ENCODE measurements at regions not wholly inside any gene's neighbourhood (a gene's known extent, or its start where the extent isn't known, plus 50 kb on each side); places are given as distances from the start of the nearest gene placed in this dataset.

DNA sequence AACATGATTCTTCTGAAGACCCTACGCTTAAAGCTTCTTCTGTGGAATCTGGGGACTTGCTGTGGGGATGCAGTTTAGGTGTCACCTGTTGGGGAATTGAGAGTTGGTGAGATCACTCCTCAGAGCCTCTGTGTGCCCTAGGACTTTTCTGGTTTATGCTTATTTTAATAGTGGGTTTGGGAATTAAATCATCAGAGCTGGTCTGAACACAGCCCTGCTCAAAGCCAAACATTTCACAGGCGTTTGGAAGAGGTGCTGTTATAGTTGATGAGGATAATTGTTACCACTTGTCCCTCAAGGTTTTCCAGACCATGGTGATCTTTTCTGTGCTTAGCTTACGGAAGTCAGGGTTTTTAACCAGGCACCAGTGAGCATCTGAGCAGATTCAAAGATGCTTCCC lies 106.1 kb downstream of the EBLN1 start:
- H3K27me3 ChIP-seq: no peaks in the 10 kb centered on the region
- DNase-seq: no peak
- H3K36me3 ChIP-seq: no peaks in the 10 kb centered on the region
- no peak overlapping the region for H3K4me3 ChIP-seq
- H3K27ac ChIP-seq: no peak overlapping the region
- H3K4me1 ChIP-seq: peaks cover 0 to 12% (median 2%) of the 10 kb centered on the region in 4 donors
- intact Hi-C loops (cut with DNase I): no loop called here
- TF ChIP-seq POLR2A (IDR thresholded peaks at IDR 0.05) (no peak), EP300 (IDR thresholded peaks at IDR 0.05) (no peak), POLR2AphosphoS5 (IDR thresholded peaks at IDR 0.05) (no peak)
- TF ChIP-seq, protein P1, sequence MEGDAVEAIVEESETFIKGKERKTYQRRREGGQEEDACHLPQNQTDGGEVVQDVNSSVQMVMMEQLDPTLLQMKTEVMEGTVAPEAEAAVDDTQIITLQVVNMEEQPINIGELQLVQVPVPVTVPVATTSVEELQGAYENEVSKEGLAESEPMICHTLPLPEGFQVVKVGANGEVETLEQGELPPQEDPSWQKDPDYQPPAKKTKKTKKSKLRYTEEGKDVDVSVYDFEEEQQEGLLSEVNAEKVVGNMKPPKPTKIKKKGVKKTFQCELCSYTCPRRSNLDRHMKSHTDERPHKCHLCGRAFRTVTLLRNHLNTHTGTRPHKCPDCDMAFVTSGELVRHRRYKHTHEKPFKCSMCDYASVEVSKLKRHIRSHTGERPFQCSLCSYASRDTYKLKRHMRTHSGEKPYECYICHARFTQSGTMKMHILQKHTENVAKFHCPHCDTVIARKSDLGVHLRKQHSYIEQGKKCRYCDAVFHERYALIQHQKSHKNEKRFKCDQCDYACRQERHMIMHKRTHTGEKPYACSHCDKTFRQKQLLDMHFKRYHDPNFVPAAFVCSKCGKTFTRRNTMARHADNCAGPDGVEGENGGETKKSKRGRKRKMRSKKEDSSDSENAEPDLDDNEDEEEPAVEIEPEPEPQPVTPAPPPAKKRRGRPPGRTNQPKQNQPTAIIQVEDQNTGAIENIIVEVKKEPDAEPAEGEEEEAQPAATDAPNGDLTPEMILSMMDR (IDR thresholded peaks at IDR 0.05): no peak
- no peaks in the 10 kb centered on the region for H3K9me3 ChIP-seq
- 40 to 78% methylated on average over 3 of the region's 3 CpGs for WGBS, 2 donors

DNA sequence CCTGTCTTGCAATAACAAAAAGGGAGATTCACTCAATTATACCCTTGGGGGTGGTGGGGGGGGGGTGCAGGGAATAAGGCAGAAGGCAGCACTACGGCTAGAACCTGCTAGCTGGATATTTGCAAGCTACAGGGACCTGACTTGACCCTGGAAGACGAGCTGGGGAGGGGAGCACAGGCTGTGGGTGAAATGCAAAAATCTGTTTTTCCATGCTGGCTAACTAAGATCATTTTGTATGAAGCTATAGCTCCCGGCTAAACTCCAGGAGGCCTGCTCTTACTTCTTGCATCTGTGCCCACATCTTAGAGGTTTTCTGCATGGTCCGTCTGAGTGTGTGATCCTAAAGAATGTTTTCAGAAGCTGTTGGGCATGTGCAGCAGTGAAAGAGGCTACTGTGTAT lies 106.6 kb downstream of the EBLN1 start:
- intact Hi-C loops (cut with DNase I): no loop called here
- TF ChIP-seq, protein P1 (IDR thresholded peaks at IDR 0.05): no peak
- TF ChIP-seq POLR2A (IDR thresholded peaks at IDR 0.05) (no peak), POLR2AphosphoS5 (IDR thresholded peaks at IDR 0.05) (no peak), EP300 (IDR thresholded peaks at IDR 0.05) (no peak)
- H3K27ac ChIP-seq: no peak overlapping the region
- no peaks in the 10 kb centered on the region for H3K9me3 ChIP-seq
- no peak overlapping the region for H3K4me3 ChIP-seq
- peaks cover 0 to 12% (median 2%) of the 10 kb centered on the region in 4 donors for H3K4me1 ChIP-seq
- WGBS, 2 donors: 49 to 69% methylated on average over 4 of the region's 4 CpGs
- H3K27me3 ChIP-seq: no peaks in the 10 kb centered on the region
- no peaks in the 10 kb centered on the region for H3K36me3 ChIP-seq
- DNase-seq: no peak

DNA sequence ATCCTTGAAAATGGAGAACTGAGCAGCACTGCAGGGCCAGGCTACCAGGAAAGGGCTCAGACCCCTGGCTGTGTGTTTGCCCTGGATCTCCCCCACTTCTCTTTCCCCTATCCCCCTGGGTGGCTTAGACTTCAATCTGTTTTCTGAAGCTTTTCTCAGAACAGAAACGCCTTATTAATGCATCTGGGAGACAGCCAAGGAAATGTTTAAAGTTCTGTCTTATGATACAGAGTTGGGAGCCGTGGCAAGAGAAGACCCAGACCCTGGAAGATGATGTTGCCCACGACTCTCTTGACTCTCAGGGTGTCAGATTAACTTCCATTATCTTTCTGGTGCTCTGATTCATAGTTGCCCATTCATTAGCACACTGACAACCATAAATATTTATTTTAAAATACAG lies 107.1 kb downstream of the EBLN1 start:
- Histone ChIP-seq H3K4me1 (peaks cover 0 to 12% (median 2%) of the 10 kb centered on the region in 4 donors), H3K27ac (no peak overlapping the region), H3K4me3 (no peak overlapping the region), H3K27me3 (no peaks in the 10 kb centered on the region), H3K9me3 (no peaks in the 10 kb centered on the region), H3K36me3 (no peaks in the 10 kb centered on the region)
- 25 to 56% methylated on average over 3 of the region's 3 CpGs for WGBS, 2 donors
- intact Hi-C loops (cut with DNase I): no loop called here
- TF ChIP-seq, protein P1 (IDR thresholded peaks at IDR 0.05): no peak
- TF ChIP-seq POLR2A (IDR thresholded peaks at IDR 0.05) (no peak), POLR2AphosphoS5 (IDR thresholded peaks at IDR 0.05) (no peak), EP300 (IDR thresholded peaks at IDR 0.05) (no peak)
- no peak for DNase-seq

DNA sequence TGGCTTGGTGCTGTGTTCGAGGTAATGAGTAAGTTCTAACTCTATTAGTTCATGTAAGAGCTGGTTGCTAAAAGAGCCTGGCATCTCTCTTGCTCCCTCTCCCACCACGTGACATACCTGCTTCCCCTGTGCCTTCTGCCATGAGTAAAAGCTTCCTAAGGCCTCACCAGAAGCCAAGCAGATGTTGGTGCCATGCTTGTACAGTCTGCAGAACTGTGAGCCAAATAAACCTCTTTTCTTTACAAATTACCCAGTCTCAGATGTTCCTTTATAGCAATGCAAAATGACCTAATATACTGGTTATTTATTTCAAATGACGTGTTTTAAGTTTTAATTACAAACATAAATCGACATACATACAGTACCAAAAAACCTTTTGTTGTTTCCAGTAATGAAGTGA lies 101.7 kb upstream of the DNAJC1 start:
- Histone ChIP-seq H3K4me1 (no peaks in the 10 kb centered on the region), H3K27me3 (no peaks in the 10 kb centered on the region), H3K4me3 (no peak overlapping the region), H3K27ac (no peak overlapping the region), H3K9me3 (no peaks in the 10 kb centered on the region), H3K36me3 (no peaks in the 10 kb centered on the region)
- TF ChIP-seq, protein P1 (IDR thresholded peaks at IDR 0.05): no peak
- TF ChIP-seq EP300 (IDR thresholded peaks at IDR 0.05) (no peak), POLR2A (IDR thresholded peaks at IDR 0.05) (no peak), POLR2AphosphoS5 (IDR thresholded peaks at IDR 0.05) (no peak)
- intact Hi-C loops (cut with DNase I): no loop called here
- WGBS, 2 donors: 65 to 86% methylated on average over 4 of the region's 4 CpGs
- no peak for DNase-seq
